GM23248 (cell line): ENCODE measurements at regions not wholly inside any gene's neighbourhood (a gene's known extent, or its start where the extent isn't known, plus 50 kb on each side); places are given as distances from the start of the nearest gene placed in this dataset.

ENCODE experiments used
- EZH2 ChIP-seq: fragments of 200-600 bp; sonication (generic); IDR thresholded peaks from 2 replicates; pipeline ENCODE4 v1.6.1; 2018; ENCODE audit warnings: antibody characterized with exemption, mild to moderate bottlenecking; ENCODE audit not compliant: insufficient read depth, poor library complexity, severe bottlenecking
- EZH2phosphoT487 ChIP-seq: fragments of 200-600 bp; sonication (generic); IDR thresholded peaks from 2 replicates; pipeline ENCODE4 v1.6.1; 2018; ENCODE audit warnings: antibody characterized with exemption, moderate library complexity, mild to moderate bottlenecking, low read depth; ENCODE audit not compliant: insufficient read depth

GRCh38 chr18:67266246-67267237 lies 250.0 kb downstream of the DSEL start:
- TF ChIP-seq EZH2 (no peak), EZH2phosphoT487 (no peak)
